A549 (cell line): ENCODE measurements at regions not wholly inside any gene's neighbourhood (a gene's known extent, or its start where the extent isn't known, plus 50 kb on each side); places are given as distances from the start of the nearest gene placed in this dataset.

Experiments used
- ATAC-seq, 2 experiments: fragments of 200-7000 bp in 1 of 2; fragments of >200 bp in 1 of 2; cut with Nextera tagmentation in 1 of 2; cut with Tn5 transposase in 1 of 2; 3 replicates each; pipeline versions ENCODE4 v1.8.0 to v1.9.1; 2018 to 2020; ENCODE audit warnings: mild to moderate bottlenecking in 1 of 2, moderate library complexity in 1 of 2
- CTCF ChIA-PET: fragments of 300-600 bp; sonication (Branson Sonifier 250); formaldehyde crosslinking; extraction: SDS; loops from one replicate; lab custom pipeline; 2021; ENCODE audit warnings: antibody characterized with exemption, inconsistent platforms; lab: Yijun Ruan, JAX
- POLR2A ChIA-PET: fragments of 350-600 bp; formaldehyde crosslinking; extraction: SDS; loops from one replicate; lab custom pipeline; 2021; ENCODE audit warnings: antibody characterized with exemption, inconsistent platforms; lab: Yijun Ruan, JAX
- DNase-seq, 2 experiments: peaks; one replicate each; pipeline versions ENCODE4 v3.0.0 to v3.0.0-alpha.2; 2011 to 2016; ENCODE audit warnings: low read depth in 1 of 2, low spot score in 1 of 2
- FAIRE-seq: peaks from 2 replicates; lab custom pipeline; 2011; peaks lifted over from hg19 to GRCh38; lab: Jason Lieb, UNC
- H3K27ac ChIP-seq, 2 experiments: fragments of >200 bp; sonication (Bioruptor Twin); formaldehyde crosslinking; 3 replicates each; pipeline ENCODE4 v1.5.1; 2016 to 2017
- H3K4me1 ChIP-seq: fragments of >200 bp; sonication (Bioruptor Twin); formaldehyde crosslinking; 3 replicates; pipeline ENCODE4 v1.6.1; 2016
- H3K4me2 ChIP-seq: fragments of >200 bp; sonication (Bioruptor Twin); formaldehyde crosslinking; 3 replicates; pipeline ENCODE4 v1.6.1; 2016
- H3K4me3 ChIP-seq: fragments of >200 bp; sonication (Bioruptor Twin); formaldehyde crosslinking; 3 replicates; pipeline ENCODE4 v1.5.1; 2016
- H3K9me3 ChIP-seq: fragments of >200 bp; sonication (Bioruptor Twin); formaldehyde crosslinking; 3 replicates; pipeline ENCODE4 v1.6.1; 2016
- ESRRA ChIP-seq: fragments of 150-350 bp; IDR thresholded peaks from 2 replicates; pipeline ENCODE4 v1.6.1; 2014; ENCODE audit warnings: mild to moderate bottlenecking, low read length, borderline replicate concordance
- FOSB ChIP-seq: fragments of 250-450 bp; sonication (Bioruptor Pico); IDR thresholded peaks from 2 replicates; pipeline ENCODE4 v1.5.0; 2020; ENCODE audit warnings: mild to moderate bottlenecking, moderate library complexity
- FOSL2 ChIP-seq, 2 experiments: fragments of 450-650 bp in 1 of 2; fragments of >200 bp in 1 of 2; sonication (Bioruptor Twin) in 1 of 2; formaldehyde crosslinking; IDR thresholded peaks; 2 replicates each; pipeline versions ENCODE4 v1.5.0 to v1.6.1; 2016 to 2020; ENCODE audit warnings: mild to moderate bottlenecking in 1 of 2, moderate library complexity in 1 of 2
- HEYL ChIP-seq: fragments of 250-450 bp; sonication (Bioruptor Pico); IDR thresholded peaks from 2 replicates; pipeline ENCODE4 v1.8.0; 2021; ENCODE audit warnings: mild to moderate bottlenecking, moderate library complexity
- HOXB13 ChIP-seq: fragments of 250-450 bp; sonication (Bioruptor Pico); IDR thresholded peaks from 2 replicates; pipeline ENCODE4 v1.5.0; 2020; ENCODE audit warnings: low read depth, mild to moderate bottlenecking, moderate library complexity
- HOXB5 ChIP-seq: fragments of 250-450 bp; sonication (Bioruptor Pico); IDR thresholded peaks from 2 replicates; pipeline ENCODE4 v1.5.0; 2020; ENCODE audit warnings: mild to moderate bottlenecking, moderate library complexity
- SMC3 ChIP-seq: fragments of >200 bp; sonication (Bioruptor Twin); formaldehyde crosslinking; IDR thresholded peaks from 3 replicates; pipeline ENCODE4 v1.6.1; 2018; ENCODE audit warnings: inconsistent platforms
- ZSCAN20 ChIP-seq: fragments of 250-450 bp; sonication (Bioruptor Pico); IDR thresholded peaks from 2 replicates; pipeline ENCODE4 v1.8.0; 2022; ENCODE audit warnings: mild to moderate bottlenecking, moderate library complexity
- WGBS: methylation state at CpG from one replicate; pipeline ENCODE4 v1.1.6; 2017; ENCODE audit errors: missing lambda C conversion rate; 5-methylcytosine and 5-hydroxymethylcytosine counted together
- TF ChIP-seq, protein P1 (sequence below): fragments of >200 bp; sonication (Bioruptor Twin); formaldehyde crosslinking; IDR thresholded peaks from 3 replicates; pipeline ENCODE4 v1.5.1; 2016
- TF ChIP-seq, protein P2 (sequence below): fragments of 250-450 bp; sonication (Bioruptor Pico); IDR thresholded peaks from 2 replicates; pipeline ENCODE4 v1.5.0; 2021; ENCODE audit warnings: mild to moderate bottlenecking, moderate library complexity, borderline replicate concordance
- TF ChIP-seq, protein P3 (sequence below): fragments of 150-350 bp; IDR thresholded peaks from 2 replicates; pipeline ENCODE4 v1.6.1; 2014; ENCODE audit warnings: low read depth, mild to moderate bottlenecking, low read length

DNA sequence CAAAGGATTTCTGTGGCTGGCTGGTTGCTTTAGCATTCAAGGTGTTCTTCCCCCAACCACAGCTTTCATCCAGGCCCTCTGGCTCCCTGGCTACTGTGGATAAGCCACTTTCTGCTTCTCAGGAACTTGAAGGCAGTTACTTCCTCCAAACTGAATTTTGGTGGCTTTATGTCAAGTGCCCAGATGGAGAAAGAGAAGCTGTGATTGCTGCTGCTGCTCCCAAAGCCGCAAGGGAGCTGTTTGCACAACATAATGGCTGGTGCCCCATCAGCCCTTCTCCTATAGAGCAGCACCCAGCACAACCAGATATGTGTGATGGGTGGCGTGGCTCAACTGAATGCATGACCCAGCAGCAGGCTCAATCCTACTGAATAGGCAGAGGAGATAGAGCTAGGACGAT is 465.2 kb downstream of the MAFB start:
- FAIRE-seq (no peak), ATAC-seq (no peak), DNase-seq (no peak)
- ChIA-PET CTCF (interaction anchor here (0.9 kb wide), 1 partner anchor 17 kb away, joined by 3 read pairs; no protein-coding TSS in a partner anchor), POLR2A (no interaction called here)
- H3K4me3 ChIP-seq: no peak overlapping the region
- WGBS: 5% methylated on average over 2 of the region's 3 CpGs
- H3K4me1 ChIP-seq: no peaks in the 10 kb centered on the region
- TF ChIP-seq ESRRA (no peak), FOSB (CRISPR knock-in tag) (no peak)
- TF ChIP-seq, protein P1, sequence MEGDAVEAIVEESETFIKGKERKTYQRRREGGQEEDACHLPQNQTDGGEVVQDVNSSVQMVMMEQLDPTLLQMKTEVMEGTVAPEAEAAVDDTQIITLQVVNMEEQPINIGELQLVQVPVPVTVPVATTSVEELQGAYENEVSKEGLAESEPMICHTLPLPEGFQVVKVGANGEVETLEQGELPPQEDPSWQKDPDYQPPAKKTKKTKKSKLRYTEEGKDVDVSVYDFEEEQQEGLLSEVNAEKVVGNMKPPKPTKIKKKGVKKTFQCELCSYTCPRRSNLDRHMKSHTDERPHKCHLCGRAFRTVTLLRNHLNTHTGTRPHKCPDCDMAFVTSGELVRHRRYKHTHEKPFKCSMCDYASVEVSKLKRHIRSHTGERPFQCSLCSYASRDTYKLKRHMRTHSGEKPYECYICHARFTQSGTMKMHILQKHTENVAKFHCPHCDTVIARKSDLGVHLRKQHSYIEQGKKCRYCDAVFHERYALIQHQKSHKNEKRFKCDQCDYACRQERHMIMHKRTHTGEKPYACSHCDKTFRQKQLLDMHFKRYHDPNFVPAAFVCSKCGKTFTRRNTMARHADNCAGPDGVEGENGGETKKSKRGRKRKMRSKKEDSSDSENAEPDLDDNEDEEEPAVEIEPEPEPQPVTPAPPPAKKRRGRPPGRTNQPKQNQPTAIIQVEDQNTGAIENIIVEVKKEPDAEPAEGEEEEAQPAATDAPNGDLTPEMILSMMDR: no peak
- TF ChIP-seq, protein P2, sequence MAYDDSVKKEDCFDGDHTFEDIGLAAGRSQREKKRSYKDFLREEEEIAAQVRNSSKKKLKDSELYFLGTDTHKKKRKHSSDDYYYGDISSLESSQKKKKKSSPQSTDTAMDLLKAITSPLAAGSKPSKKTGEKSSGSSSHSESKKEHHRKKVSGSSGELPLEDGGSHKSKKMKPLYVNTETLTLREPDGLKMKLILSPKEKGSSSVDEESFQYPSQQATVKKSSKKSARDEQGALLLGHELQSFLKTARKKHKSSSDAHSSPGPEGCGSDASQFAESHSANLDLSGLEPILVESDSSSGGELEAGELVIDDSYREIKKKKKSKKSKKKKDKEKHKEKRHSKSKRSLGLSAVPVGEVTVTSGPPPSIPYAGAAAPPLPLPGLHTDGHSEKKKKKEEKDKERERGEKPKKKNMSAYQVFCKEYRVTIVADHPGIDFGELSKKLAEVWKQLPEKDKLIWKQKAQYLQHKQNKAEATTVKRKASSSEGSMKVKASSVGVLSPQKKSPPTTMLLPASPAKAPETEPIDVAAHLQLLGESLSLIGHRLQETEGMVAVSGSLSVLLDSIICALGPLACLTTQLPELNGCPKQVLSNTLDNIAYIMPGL (CRISPR knock-in tag): no peak
- TF ChIP-seq, protein P3, sequence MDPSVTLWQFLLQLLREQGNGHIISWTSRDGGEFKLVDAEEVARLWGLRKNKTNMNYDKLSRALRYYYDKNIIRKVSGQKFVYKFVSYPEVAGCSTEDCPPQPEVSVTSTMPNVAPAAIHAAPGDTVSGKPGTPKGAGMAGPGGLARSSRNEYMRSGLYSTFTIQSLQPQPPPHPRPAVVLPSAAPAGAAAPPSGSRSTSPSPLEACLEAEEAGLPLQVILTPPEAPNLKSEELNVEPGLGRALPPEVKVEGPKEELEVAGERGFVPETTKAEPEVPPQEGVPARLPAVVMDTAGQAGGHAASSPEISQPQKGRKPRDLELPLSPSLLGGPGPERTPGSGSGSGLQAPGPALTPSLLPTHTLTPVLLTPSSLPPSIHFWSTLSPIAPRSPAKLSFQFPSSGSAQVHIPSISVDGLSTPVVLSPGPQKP: no peak
- H3K4me2 ChIP-seq: no peak overlapping the region
- no peak overlapping the region for H3K27ac ChIP-seq
- H3K9me3 ChIP-seq: no peaks in the 10 kb centered on the region

DNA sequence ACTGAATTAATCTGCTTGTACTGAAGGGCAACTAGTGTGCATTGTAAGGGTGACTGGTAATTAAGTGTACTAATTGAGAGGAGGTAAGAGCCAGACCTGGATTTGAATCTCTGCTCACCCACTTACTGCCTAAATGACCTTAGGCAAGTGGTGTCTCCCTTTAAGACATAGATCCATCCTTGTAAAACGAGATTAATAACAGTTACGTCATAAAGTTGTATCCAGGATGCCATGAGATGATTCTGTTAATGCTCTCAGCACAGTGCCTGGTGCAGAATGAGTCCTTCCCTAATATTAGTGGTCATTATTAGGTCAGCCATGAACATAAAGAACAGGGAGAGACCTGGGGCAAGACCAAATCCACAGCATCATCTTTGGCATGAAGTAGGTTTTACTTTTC is 470.1 kb downstream of the MAFB start:
- POLR2A ChIA-PET: no interaction called here
- no peak overlapping the region for H3K4me3 ChIP-seq
- FAIRE-seq: no peak
- H3K9me3 ChIP-seq: no peaks in the 10 kb centered on the region
- no peak overlapping the region for H3K4me2 ChIP-seq
- no peak for TF ChIP-seq SMC3
- TF ChIP-seq, all 56 proteins: peak for 0
- Histone ChIP-seq H3K4me1 (no peaks in the 10 kb centered on the region), H3K27ac (no peak overlapping the region)
- no peak for ATAC-seq
- 0% methylated on average over 2 of the region's 2 CpGs for WGBS
- DNase-seq: no peak
- CTCF ChIA-PET: no interaction called here

DNA sequence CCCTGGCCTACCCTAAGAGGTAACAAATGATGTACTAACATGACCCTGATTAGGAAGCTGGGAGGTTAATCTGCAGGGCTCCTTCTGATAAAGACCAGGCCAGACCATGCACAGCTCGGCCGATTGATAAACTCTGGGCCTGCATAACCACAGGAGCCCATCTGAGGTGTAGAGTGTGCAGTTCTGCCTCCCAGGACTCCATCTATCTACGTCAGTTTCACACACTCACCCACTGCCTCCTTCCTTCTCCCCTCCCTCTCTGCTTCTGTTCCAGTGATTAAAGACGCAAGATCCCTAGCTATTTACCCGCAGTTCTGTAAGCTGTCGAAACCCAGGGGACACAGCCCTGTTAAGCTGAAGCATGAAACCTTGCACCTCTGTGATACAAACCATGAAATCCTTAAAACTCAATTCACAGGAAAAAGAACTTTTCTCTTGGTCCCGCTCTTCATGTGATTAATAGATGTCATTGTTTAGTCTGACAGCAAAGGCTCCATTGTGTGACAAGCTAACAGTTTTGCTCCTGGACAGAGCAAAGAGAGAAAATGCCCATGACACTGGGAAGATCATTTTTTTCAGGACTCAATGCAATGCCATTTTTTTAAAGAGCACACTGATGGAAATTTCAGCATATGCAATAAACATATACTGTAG is 470.6 kb downstream of the MAFB start:
- no peak for ATAC-seq
- POLR2A ChIA-PET: no interaction called here
- TF ChIP-seq HEYL (no peak), FOSL2 (IDR thresholded peaks at IDR 0.05) (no peak), FOSL2 (CRISPR knock-in tag; IDR thresholded peaks at IDR 0.05) (no peak), HOXB5 (CRISPR knock-in tag) (no peak)
- Histone ChIP-seq H3K9me3 (no peaks in the 10 kb centered on the region), H3K4me2 (no peak overlapping the region), H3K4me3 (no peak overlapping the region), H3K4me1 (no peaks in the 10 kb centered on the region), H3K27ac (no peak overlapping the region)
- CTCF ChIA-PET: no interaction called here
- DNase-seq: no peak
- 26% methylated on average over 7 of the region's 7 CpGs for WGBS
- no peak for FAIRE-seq

DNA sequence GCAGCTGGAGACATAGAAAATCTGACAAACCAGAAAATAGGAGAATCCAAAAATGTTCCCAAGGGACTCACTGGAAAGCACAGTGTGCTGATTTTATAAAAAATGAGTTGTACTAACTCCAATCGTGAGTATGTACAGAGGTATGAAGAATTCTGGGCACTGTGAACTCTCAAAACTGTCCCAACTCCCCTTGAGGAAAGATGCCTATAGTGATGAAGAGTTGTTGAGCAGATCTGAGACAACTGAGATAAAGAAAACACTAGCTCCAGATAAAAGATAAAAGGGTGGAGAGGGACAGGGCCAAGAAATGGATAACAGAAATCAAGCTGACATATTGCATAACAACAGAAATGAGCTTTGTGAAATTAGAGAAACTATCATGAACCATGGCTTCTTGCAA is 481.4 kb downstream of the MAFB start:
- no peaks in the 10 kb centered on the region for H3K9me3 ChIP-seq
- no peak overlapping the region for H3K4me2 ChIP-seq
- ATAC-seq: no peak
- DNase-seq: no peak
- H3K4me1 ChIP-seq: no peaks in the 10 kb centered on the region
- POLR2A ChIA-PET: no interaction called here
- H3K4me3 ChIP-seq: no peak overlapping the region
- no peak for FAIRE-seq
- CTCF ChIA-PET: interaction anchor here (0.6 kb wide), 1 partner anchor 16 kb away, joined by 3 read pairs; no protein-coding TSS in a partner anchor
- no peak for TF ChIP-seq ZSCAN20 (CRISPR knock-in tag)
- TF ChIP-seq HOXB13 (CRISPR knock-in tag): no peak
- WGBS: 5% methylated on average over 1 of the region's 1 CpG
- H3K27ac ChIP-seq: no peak overlapping the region
